HFF-Myc (cell line): ENCODE measurements at regions not wholly inside any gene's neighbourhood (a gene's known extent, or its start where the extent isn't known, plus 50 kb on each side); places are given as distances from the start of the nearest gene placed in this dataset.

Experiments used
- DNase-seq: peaks from one replicate; pipeline ENCODE4 v3.0.0-alpha.2; 2011; ENCODE audit warnings: low read depth; ENCODE audit errors: extremely low read depth
- H3K4me3 ChIP-seq: replicated peaks from 2 replicates; pipeline ENCODE4 v1.5.1; 2011; ENCODE audit warnings: low read depth, mild to moderate bottlenecking, control low read depth, low read length
- CTCF ChIP-seq: IDR thresholded peaks from 2 replicates; pipeline ENCODE4 v1.5.1; 2012; ENCODE audit warnings: mild to moderate bottlenecking, low read depth, low read length, control low read depth; ENCODE audit errors: missing control alignments

GRCh38 chr2:217706513-217706912, 296.3 kb downstream of the TNS1 start:
- no peak for DNase-seq
- no peak overlapping the region for H3K4me3 ChIP-seq
- no peak for TF ChIP-seq CTCF

GRCh38 chr2:217706095-217706494, 296.7 kb downstream of the TNS1 start:
- DNase-seq, result no peak
- TF ChIP-seq CTCF, result no peak
- no peak overlapping the region for H3K4me3 ChIP-seq

- no peak for TF ChIP-seq CTCF
- no peak for DNase-seq
- H3K4me3 ChIP-seq, result no peak overlapping the region
These were observed 297.3 kb downstream of the TNS1 start for GRCh38 chr2:217705461-217705860.

GRCh38 chr2:217703999-217704398, 298.8 kb downstream of the TNS1 start:
- no peak for TF ChIP-seq CTCF
- no peak for DNase-seq

GRCh38 chr2:217703102-217703501, 299.7 kb downstream of the TNS1 start:
- H3K4me3 ChIP-seq, result no peak overlapping the region
- no peak for TF ChIP-seq CTCF
- no peak for DNase-seq

More at GRCh38 chr2:217703999-217704398, 298.8 kb downstream of the TNS1 start:
- H3K4me3 ChIP-seq, result no peak overlapping the region

GRCh38 chr2:217701622-217702021, 301.2 kb downstream of the TNS1 start:
- DNase-seq, result no peak

More at GRCh38 chr2:217701622-217702021, 301.2 kb downstream of the TNS1 start:
- no peak for TF ChIP-seq CTCF
- no peak overlapping the region for H3K4me3 ChIP-seq
